ENCODE measurements at regions not wholly inside any gene's neighbourhood (a gene's known extent, or its start where the extent isn't known, plus 50 kb on each side); places are given as distances from the start of the nearest gene placed in this dataset.

DNA sequence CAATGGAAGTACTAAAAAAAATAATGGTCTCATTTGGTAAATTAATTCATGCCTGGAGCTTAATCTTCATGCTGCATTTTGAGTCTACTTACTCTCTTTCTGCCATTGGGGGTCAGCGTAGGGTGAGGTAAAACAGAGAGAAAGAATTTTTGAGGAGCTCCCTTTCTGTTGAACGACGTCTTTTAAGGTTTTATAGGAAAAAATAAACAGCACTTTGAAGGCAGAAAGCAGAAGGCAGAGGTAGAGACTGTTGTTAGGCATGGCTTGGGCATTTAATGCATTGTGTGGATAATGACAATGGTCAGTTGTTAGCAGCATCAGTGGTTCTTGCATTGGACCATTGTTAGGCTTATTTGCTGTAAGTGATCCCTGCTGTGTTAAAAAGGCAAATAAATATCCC is 557.2 kb upstream of the STXBP6 start:
- TF ChIP-seq CTCF (IDR thresholded peaks at IDR 0.05) = no peak
- DNase-seq (no peak), ATAC-seq (no peak)
- intact Hi-C loops (cut with DNase I) = no loop called here
- Histone ChIP-seq H3K27me3 (ENCODE audit: low read depth) (no peaks in the 10 kb centered on the region), H3K4me3 (no peak overlapping the region), H3K4me1 (no peaks in the 10 kb centered on the region), H3K36me3 (no peaks in the 10 kb centered on the region), H3K9me3 (no peaks in the 10 kb centered on the region), H3K27ac (no peak overlapping the region)

DNA sequence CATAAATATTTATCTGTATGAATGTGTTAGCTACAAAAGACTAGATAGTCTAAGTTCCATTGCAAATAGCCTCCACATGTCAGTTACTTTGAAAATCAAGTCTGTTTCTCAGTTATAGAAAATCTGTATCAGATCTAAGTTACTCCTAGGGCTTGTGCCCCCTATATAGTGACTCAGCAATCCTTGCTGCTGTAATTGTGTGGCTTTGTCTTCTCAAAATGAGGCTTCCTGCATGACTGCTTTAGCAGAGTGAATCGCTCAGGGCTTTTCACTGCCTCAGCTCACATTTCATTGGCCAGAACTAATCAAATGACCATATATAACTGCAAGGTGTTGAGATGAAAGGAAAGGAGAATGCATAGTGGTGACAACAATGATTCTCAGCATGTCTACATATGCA is 552.2 kb upstream of the STXBP6 start:
- Histone ChIP-seq H3K27me3 (ENCODE audit: low read depth) (no peaks in the 10 kb centered on the region), H3K36me3 (no peaks in the 10 kb centered on the region), H3K4me3 (no peak overlapping the region), H3K27ac (no peak overlapping the region), H3K9me3 (no peaks in the 10 kb centered on the region), H3K4me1 (no peaks in the 10 kb centered on the region)
- intact Hi-C loops (cut with DNase I) = no loop called here
- DNase-seq = no peak
- no peak for TF ChIP-seq CTCF (IDR thresholded peaks at IDR 0.05)
- no peak for ATAC-seq

GRCh38 chr14:25588751-25589150 is 538.8 kb upstream of the STXBP6 start:
- intact Hi-C loops (cut with DNase I) = no loop called here
- TF ChIP-seq CTCF (IDR thresholded peaks at IDR 0.05) = no peak
- no peaks in the 10 kb centered on the region for H3K9me3 ChIP-seq
- no peak overlapping the region for H3K4me3 ChIP-seq
- no peaks in the 10 kb centered on the region for H3K4me1 ChIP-seq
- ATAC-seq (no peak), DNase-seq (no peak)
- no peak overlapping the region for H3K27ac ChIP-seq
- no peaks in the 10 kb centered on the region for H3K27me3 ChIP-seq (ENCODE audit: low read depth)
- H3K36me3 ChIP-seq = no peaks in the 10 kb centered on the region

- ATAC-seq (no peak), DNase-seq (no peak)
- no peaks in the 10 kb centered on the region for H3K27me3 ChIP-seq (ENCODE audit: low read depth)
- intact Hi-C loops (cut with DNase I) = no loop called here
- no peaks in the 10 kb centered on the region for H3K9me3 ChIP-seq
- no peak for TF ChIP-seq CTCF (IDR thresholded peaks at IDR 0.05)
- no peak overlapping the region for H3K27ac ChIP-seq
- no peaks in the 10 kb centered on the region for H3K36me3 ChIP-seq
- H3K4me3 ChIP-seq = no peak overlapping the region
- no peaks in the 10 kb centered on the region for H3K4me1 ChIP-seq
Observed at GRCh38 chr14:25574628-25575325, 524.8 kb upstream of the STXBP6 start.

- H3K27me3 ChIP-seq (ENCODE audit: low read depth) = no peaks in the 10 kb centered on the region
- no peak overlapping the region for H3K27ac ChIP-seq
- TF ChIP-seq CTCF (IDR thresholded peaks at IDR 0.05) = no peak
- H3K4me3 ChIP-seq = no peak overlapping the region
- intact Hi-C loops (cut with DNase I) = no loop called here
- H3K4me1 ChIP-seq = no peaks in the 10 kb centered on the region
- H3K9me3 ChIP-seq = peaks cover 7% of the 10 kb centered on the region
- DNase-seq (no peak), ATAC-seq (no peak)
- no peaks in the 10 kb centered on the region for H3K36me3 ChIP-seq
Observed at GRCh38 chr14:25570483-25570882, 520.5 kb upstream of the STXBP6 start.
